DND-41 (cell line): ENCODE measurements at regions not wholly inside any gene's neighbourhood (a gene's known extent, or its start where the extent isn't known, plus 50 kb on each side); places are given as distances from the start of the nearest gene placed in this dataset.

ENCODE experiments used
- CTCF ChIP-seq: IDR thresholded peaks from 2 replicates; pipeline ENCODE4 v1.5.1; 2012; ENCODE audit warnings: borderline replicate concordance, low read length, moderate library complexity, mild to moderate bottlenecking; ENCODE audit not compliant: poor library complexity, severe bottlenecking; ENCODE audit errors: extremely low read depth
- EZH2 ChIP-seq: IDR thresholded peaks from 3 replicates; pipeline ENCODE4 v1.6.1; 2012; ENCODE audit warnings: borderline replicate concordance, low read depth, mild to moderate bottlenecking, moderate library complexity, low read length, inconsistent platforms; ENCODE audit not compliant: severe bottlenecking

GRCh38 chr10:111488668-111489067 is 411.8 kb downstream of the ADRA2A start:
- TF ChIP-seq CTCF (no peak), EZH2 (no peak)
